ENCODE measurements at regions not wholly inside any gene's neighbourhood (a gene's known extent, or its start where the extent isn't known, plus 50 kb on each side); places are given as distances from the start of the nearest gene placed in this dataset.

DNA sequence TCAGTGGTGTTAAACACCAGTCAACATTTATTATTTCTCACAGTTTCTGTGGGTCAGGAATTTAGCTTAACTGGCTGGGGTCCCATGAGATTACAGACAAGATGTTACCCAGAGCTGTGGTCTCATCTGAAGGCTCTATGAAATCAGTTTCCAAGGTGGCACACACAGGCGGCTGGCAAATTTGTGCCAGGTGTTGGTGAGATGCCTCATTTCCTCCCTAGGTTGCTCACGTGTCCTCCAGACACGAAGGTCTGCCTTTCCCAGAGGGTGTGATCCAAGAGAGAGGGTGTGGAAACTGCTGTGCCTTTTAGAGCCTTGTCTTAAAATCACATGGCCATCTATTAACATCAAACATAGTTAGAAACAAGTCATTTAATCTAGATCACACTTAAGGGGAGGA is 209.0 kb downstream of the JCAD start (continued):
- TF ChIP-seq SCMH1 (CRISPR knock-in tag; IDR thresholded peaks at IDR 0.05; ENCODE audit: borderline replicate concordance) (no peak), ZFYVE20 (CRISPR knock-in tag; IDR thresholded peaks at IDR 0.05; ENCODE audit: borderline replicate concordance, low read depth) (no peak)
- TF ChIP-seq, protein P1, sequence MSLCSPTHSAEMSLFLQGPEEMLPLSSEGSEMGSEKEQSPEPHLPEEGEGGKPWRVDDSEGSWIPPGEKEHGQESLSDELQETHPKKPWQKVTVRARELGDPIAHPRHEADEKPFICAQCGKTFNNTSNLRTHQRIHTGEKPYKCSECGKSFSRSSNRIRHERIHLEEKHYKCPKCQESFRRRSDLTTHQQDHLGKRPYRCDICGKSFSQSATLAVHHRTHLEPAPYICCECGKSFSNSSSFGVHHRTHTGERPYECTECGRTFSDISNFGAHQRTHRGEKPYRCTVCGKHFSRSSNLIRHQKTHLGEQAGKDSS (CRISPR knock-in tag; IDR thresholded peaks at IDR 0.05; ENCODE audit: borderline replicate concordance, low read depth): no peak

DNA sequence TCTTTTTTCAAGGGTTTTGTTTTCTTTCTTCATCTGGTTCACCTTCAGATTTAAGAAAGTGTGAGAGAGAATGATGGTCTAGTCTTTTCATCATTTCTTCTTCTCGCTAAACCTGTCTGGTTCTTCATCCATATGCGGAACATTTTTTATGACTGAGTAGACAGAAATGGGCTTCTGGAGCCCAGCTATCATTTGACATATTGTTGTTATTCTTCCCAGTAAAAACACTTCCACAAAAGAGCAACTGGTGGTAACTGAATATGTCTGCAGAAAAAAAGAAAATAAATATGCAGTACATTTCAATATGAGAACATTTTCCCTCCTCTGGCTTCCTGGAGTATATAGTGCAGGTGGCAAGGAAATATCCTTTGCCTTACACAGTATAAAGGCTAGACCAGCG is 209.5 kb downstream of the JCAD start:
- FAIRE-seq: no peak
- no peaks in the 10 kb centered on the region for H3K36me3 ChIP-seq (replicated peaks in 1 of 2; ENCODE audit: control insufficient read depth in 1 of 2, insufficient read depth in 2 of 2, low read length in 2 of 2)
- H2AFZ ChIP-seq (ENCODE audit: low read length): no peak overlapping the region
- H4K20me1 ChIP-seq (ENCODE audit: insufficient read depth, low read length): no peaks in the 10 kb centered on the region
- H3K27me3 ChIP-seq (ENCODE audit: control insufficient read depth in 1 of 2, insufficient read depth in 2 of 2, low read length in 2 of 2): no peaks in the 10 kb centered on the region
- ChIA-PET POLR2A (no interaction called here), CTCF (ENCODE audit: low intra/inter-chr PET ratio, low total read pairs) (no interaction called here)
- no peaks in the 10 kb centered on the region for H3K4me1 ChIP-seq (ENCODE audit: insufficient read depth, low read length)
- H3K9me3 ChIP-seq (ENCODE audit: low read length): no peaks in the 10 kb centered on the region
- no peak for DNase-seq (ENCODE audit: low spot score)
- intact Hi-C loops (cut with micrococcal nuclease; ENCODE audit: unreplicated experiment) (no loop called here), in situ Hi-C loops (cut with HindIII; ENCODE audit: extremely low pct_ligation_motif_present, low pct_unique_long_range_greater_than_20kb) (no loop called here)
- H3K4me3 ChIP-seq (replicated peaks in 1 of 3; ENCODE audit: insufficient read depth in 1 of 3, low read depth in 2 of 3, low read length in 3 of 3): no peak overlapping the region
- BruUV-seq (replicated peaks): no TSS peak
- ATAC-seq: no peak
- H3K9ac ChIP-seq (ENCODE audit: insufficient read depth, low read depth, low read length): no peak overlapping the region
- no peak overlapping the region for H3K4me2 ChIP-seq (ENCODE audit: low read depth, low read length)
- H3K79me2 ChIP-seq (ENCODE audit: insufficient read depth, low read length): no peaks in the 10 kb centered on the region
- WGBS (ENCODE audit: low lambda C conversion rate): 68% methylated on average over 3 of the region's 3 CpGs
- TF ChIP-seq, protein P2, sequence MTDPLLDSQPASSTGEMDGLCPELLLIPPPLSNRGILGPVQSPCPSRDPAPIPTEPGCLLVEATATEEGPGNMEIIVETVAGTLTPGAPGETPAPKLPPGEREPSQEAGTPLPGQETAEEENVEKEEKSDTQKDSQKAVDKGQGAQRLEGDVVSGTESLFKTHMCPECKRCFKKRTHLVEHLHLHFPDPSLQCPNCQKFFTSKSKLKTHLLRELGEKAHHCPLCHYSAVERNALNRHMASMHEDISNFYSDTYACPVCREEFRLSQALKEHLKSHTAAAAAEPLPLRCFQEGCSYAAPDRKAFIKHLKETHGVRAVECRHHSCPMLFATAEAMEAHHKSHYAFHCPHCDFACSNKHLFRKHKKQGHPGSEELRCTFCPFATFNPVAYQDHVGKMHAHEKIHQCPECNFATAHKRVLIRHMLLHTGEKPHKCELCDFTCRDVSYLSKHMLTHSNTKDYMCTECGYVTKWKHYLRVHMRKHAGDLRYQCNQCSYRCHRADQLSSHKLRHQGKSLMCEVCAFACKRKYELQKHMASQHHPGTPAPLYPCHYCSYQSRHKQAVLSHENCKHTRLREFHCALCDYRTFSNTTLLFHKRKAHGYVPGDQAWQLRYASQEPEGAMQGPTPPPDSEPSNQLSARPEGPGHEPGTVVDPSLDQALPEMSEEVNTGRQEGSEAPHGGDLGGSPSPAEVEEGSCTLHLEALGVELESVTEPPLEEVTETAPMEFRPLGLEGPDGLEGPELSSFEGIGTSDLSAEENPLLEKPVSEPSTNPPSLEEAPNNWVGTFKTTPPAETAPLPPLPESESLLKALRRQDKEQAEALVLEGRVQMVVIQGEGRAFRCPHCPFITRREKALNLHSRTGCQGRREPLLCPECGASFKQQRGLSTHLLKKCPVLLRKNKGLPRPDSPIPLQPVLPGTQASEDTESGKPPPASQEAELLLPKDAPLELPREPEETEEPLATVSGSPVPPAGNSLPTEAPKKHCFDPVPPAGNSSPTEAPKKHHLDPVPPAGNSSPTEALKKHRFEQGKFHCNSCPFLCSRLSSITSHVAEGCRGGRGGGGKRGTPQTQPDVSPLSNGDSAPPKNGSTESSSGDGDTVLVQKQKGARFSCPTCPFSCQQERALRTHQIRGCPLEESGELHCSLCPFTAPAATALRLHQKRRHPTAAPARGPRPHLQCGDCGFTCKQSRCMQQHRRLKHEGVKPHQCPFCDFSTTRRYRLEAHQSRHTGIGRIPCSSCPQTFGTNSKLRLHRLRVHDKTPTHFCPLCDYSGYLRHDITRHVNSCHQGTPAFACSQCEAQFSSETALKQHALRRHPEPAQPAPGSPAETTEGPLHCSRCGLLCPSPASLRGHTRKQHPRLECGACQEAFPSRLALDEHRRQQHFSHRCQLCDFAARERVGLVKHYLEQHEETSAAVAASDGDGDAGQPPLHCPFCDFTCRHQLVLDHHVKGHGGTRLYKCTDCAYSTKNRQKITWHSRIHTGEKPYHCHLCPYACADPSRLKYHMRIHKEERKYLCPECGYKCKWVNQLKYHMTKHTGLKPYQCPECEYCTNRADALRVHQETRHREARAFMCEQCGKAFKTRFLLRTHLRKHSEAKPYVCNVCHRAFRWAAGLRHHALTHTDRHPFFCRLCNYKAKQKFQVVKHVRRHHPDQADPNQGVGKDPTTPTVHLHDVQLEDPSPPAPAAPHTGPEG (CRISPR knock-in tag; IDR thresholded peaks at IDR 0.05): no peak
- no peak for TF ChIP-seq ZNF263 (CRISPR knock-in tag; IDR thresholded peaks at IDR 0.05)
- TF ChIP-seq NKX3-1 (CRISPR knock-in tag; IDR thresholded peaks at IDR 0.05): no peak
- TF ChIP-seq, protein P3, sequence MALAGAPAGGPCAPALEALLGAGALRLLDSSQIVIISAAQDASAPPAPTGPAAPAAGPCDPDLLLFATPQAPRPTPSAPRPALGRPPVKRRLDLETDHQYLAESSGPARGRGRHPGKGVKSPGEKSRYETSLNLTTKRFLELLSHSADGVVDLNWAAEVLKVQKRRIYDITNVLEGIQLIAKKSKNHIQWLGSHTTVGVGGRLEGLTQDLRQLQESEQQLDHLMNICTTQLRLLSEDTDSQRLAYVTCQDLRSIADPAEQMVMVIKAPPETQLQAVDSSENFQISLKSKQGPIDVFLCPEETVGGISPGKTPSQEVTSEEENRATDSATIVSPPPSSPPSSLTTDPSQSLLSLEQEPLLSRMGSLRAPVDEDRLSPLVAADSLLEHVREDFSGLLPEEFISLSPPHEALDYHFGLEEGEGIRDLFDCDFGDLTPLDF (CRISPR knock-in tag; IDR thresholded peaks at IDR 0.05): no peak
- no peak for TF ChIP-seq SMAD3 (CRISPR knock-in tag; IDR thresholded peaks at IDR 0.05)
- no peak for TF ChIP-seq SRSF9 (IDR thresholded peaks at IDR 0.05; ENCODE audit: borderline replicate concordance, insufficient read depth, low read depth, low read length, poor library complexity, severe bottlenecking)
- no peak for TF ChIP-seq GABPB1 (CRISPR knock-in tag; IDR thresholded peaks at IDR 0.05)
- no peak for TF ChIP-seq TBP (CRISPR knock-in tag; IDR thresholded peaks at IDR 0.05)
- no peak for TF ChIP-seq GLI4 (CRISPR knock-in tag; IDR thresholded peaks at IDR 0.05; ENCODE audit: borderline replicate concordance)
- no peak for TF ChIP-seq SMARCE1 (IDR thresholded peaks at IDR 0.05; ENCODE audit: borderline replicate concordance)
- no peak for TF ChIP-seq TOPORS (CRISPR knock-in tag; IDR thresholded peaks at IDR 0.05)
- TF ChIP-seq ATRX (CRISPR knock-in tag; IDR thresholded peaks at IDR 0.05; ENCODE audit: borderline replicate concordance): no peak
- TF ChIP-seq BORCS8-MEF2B (CRISPR knock-in tag; IDR thresholded peaks at IDR 0.05): no peak
- no peak overlapping the region for H3K27ac ChIP-seq (ENCODE audit: extremely low read length, insufficient read depth, low read length)
